ENCODE measurements at regions not wholly inside any gene's neighbourhood (a gene's known extent, or its start where the extent isn't known, plus 50 kb on each side); places are given as distances from the start of the nearest gene placed in this dataset.

DNA sequence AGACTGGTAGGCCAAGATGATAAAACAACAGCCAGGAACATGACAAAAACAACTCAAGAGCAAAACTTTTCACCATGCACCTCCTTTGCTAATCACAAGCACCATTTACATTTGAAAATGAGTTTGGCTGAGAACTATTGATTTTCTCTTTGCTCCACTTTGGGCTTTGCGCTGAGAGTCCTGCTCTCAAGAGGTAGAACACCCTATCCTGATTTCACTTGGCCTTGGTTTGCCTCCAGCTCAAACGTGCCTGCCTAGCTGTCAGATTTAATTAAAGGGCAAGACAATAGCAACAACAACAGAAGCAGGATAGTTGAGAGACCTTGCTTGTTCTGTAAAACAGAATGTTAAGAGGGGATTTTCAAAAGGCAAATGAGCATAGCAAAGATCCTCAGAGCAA lies 128.2 kb upstream of the ASTN2 start:
- TF ChIP-seq CTCF (IDR thresholded peaks at IDR 0.05; ENCODE audit: poor library complexity) (no peak), EZH2phosphoT487 (IDR thresholded peaks at IDR 0.05; ENCODE audit: low read depth, severe bottlenecking, unreplicated experiment) (no peak)

All from hepatocyte (in vitro differentiated cells).